HepG2 (cell line): ENCODE measurements at regions not wholly inside any gene's neighbourhood (a gene's known extent, or its start where the extent isn't known, plus 50 kb on each side); places are given as distances from the start of the nearest gene placed in this dataset.

Source experiments
- CREB1 ChIP-seq, 2 experiments: fragments of 450-650 bp in 1 of 2; IDR thresholded peaks; 2 replicates each; pipeline ENCODE4 v1.6.1; 2016 to 2017; ENCODE audit warnings: control low read depth in 1 of 2, mild to moderate bottlenecking in 1 of 2, missing compliant biosample characterization in 1 of 2, missing genetic modification characterization in 1 of 2
- E2F1 ChIP-seq: sonication (generic); formaldehyde crosslinking; IDR thresholded peaks from 2 replicates; pipeline ENCODE4 v1.5.0; 2020; ENCODE audit warnings: missing genetic modification reagents
- GATA4 ChIP-seq: sonication (generic); IDR thresholded peaks from 2 replicates; pipeline ENCODE4 v1.6.1; 2016; ENCODE audit warnings: antibody characterized with exemption, low read depth, borderline replicate concordance
- HNF1B ChIP-seq: sonication (generic); formaldehyde crosslinking; IDR thresholded peaks from 2 replicates; pipeline ENCODE4 v1.5.1; 2020; ENCODE audit warnings: mild to moderate bottlenecking, moderate library complexity, missing genetic modification reagents
- HNRNPK ChIP-seq: fragments of 200-400 bp; formaldehyde crosslinking; IDR thresholded peaks from 2 replicates; pipeline ENCODE4 v1.6.1; 2018; ENCODE audit warnings: low read length, low read depth, moderate library complexity, mild to moderate bottlenecking; ENCODE audit not compliant: poor library complexity, severe bottlenecking
- IKZF4 ChIP-seq: sonication (generic); formaldehyde crosslinking; IDR thresholded peaks from 2 replicates; pipeline ENCODE4 v1.5.1; 2020; ENCODE audit warnings: borderline replicate concordance, mild to moderate bottlenecking, low read depth, missing genetic modification reagents; ENCODE audit errors: not compliant biosample characterization
- MNT ChIP-seq: fragments of 450-650 bp; IDR thresholded peaks from 2 replicates; pipeline ENCODE4 v1.6.1; 2016
- NFE2L2 ChIP-seq: fragments of 150-350 bp; IDR thresholded peaks from 2 replicates; pipeline ENCODE4 v1.6.1; 2014; ENCODE audit warnings: low read length
- RCOR2 ChIP-seq: IDR thresholded peaks from 2 replicates; pipeline ENCODE4 v1.6.1; 2016; ENCODE audit warnings: missing biosample characterization, missing genetic modification reagents
- ZBTB38 ChIP-seq: sonication (generic); formaldehyde crosslinking; IDR thresholded peaks from 2 replicates; pipeline ENCODE4 v1.5.1; 2020; ENCODE audit warnings: mild to moderate bottlenecking, missing genetic modification reagents
- ZFP41 ChIP-seq: sonication (generic); formaldehyde crosslinking; IDR thresholded peaks from 2 replicates; pipeline ENCODE4 v1.4.0; 2020; ENCODE audit warnings: mild to moderate bottlenecking, missing genetic modification reagents, borderline replicate concordance
- ZNF20 ChIP-seq: sonication (generic); formaldehyde crosslinking; IDR thresholded peaks from 2 replicates; pipeline ENCODE4 v1.4.0; 2020; ENCODE audit warnings: mild to moderate bottlenecking, moderate library complexity, missing genetic modification reagents
- ZNF749 ChIP-seq: sonication (generic); formaldehyde crosslinking; IDR thresholded peaks from 2 replicates; pipeline ENCODE4 v1.8.0; 2022; ENCODE audit warnings: mild to moderate bottlenecking, missing genetic modification reagents, moderate library complexity, borderline replicate concordance
- ZSCAN22 ChIP-seq: sonication (generic); formaldehyde crosslinking; IDR thresholded peaks from 2 replicates; pipeline ENCODE4 v1.4.0; 2020; ENCODE audit warnings: mild to moderate bottlenecking, missing genetic modification reagents
- TF ChIP-seq, protein P1 (sequence below): sonication (generic); formaldehyde crosslinking; IDR thresholded peaks from 2 replicates; pipeline ENCODE4 v1.5.0; 2020; ENCODE audit warnings: missing genetic modification reagents, mild to moderate bottlenecking, borderline replicate concordance
- TF ChIP-seq, protein P2 (sequence below): sonication (generic); formaldehyde crosslinking; IDR thresholded peaks from 2 replicates; pipeline ENCODE4 v1.4.0; 2020; ENCODE audit warnings: low read depth, mild to moderate bottlenecking, missing genetic modification reagents
- TF ChIP-seq, protein P3 (sequence below): sonication (generic); formaldehyde crosslinking; IDR thresholded peaks from 2 replicates; pipeline ENCODE4 v1.4.0; 2020; ENCODE audit warnings: mild to moderate bottlenecking, missing genetic modification reagents

DNA sequence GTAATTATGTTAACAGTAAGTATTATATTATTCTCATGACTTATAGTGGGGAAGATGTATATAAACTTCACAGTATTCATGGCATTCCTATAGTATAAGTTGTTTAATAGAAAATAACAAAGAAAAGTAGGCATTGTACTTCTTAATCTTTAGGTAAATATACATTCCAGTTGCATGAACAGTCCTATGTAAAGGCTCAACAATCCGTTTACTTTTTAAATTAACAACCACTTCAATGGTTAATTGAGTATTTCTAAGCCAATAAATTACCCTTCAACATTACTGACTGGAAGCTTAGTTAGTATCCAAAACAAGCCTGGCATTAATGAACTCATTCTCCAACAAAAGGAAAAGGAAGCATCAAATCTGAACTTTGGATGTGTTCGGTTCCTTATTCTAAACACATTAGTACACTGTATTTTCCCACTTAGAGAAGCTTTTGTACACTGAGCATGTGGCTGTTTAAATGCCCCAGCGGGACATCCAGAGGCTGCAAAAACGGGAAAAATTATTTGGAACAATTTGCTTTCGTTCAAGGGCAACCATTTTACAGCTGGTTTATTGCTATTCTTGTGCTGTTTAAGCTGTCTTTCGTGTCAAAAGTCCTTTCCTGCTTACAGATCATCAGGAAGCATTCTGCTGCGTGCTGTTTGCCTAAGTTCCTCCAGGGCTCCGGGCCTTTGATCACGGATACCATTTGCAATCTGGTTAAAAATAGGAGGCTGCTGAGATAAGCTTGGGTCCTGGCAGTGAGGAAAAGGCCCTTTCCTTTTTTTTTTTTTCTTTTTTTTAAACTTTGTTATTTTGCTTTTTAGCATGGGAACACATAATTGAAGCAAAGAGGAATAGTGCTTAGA is 460.3 kb downstream of the SPRY1 start (continued):
- TF ChIP-seq, protein P1, sequence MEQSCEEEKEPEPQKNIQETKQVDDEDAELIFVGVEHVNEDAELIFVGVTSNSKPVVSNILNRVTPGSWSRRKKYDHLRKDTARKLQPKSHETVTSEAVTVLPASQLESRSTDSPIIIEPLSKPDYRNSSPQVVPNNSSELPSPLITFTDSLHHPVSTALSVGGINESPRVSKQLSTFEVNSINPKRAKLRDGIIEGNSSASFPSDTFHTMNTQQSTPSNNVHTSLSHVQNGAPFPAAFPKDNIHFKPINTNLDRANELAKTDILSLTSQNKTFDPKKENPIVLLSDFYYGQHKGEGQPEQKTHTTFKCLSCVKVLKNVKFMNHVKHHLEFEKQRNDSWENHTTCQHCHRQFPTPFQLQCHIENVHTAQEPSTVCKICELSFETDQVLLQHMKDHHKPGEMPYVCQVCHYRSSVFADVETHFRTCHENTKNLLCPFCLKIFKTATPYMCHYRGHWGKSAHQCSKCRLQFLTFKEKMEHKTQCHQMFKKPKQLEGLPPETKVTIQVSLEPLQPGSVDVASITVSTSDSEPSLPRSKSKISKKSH (CRISPR knock-in tag): no peak
- TF ChIP-seq MNT (no peak), ZSCAN22 (no peak), RCOR2 (peak; percentile 54; the same call in 1 of the 2 replicates), E2F1 (CRISPR knock-in tag) (no peak), ZFP41 (CRISPR knock-in tag) (no peak), NFE2L2 (no peak), ZNF20 (CRISPR knock-in tag) (no peak), HNRNPK (no peak), IKZF4 (no peak), ZBTB38 (CRISPR knock-in tag) (no peak), GATA4 (peak; percentile 89; the same call in 1 of the 2 replicates), CREB1 (IDR thresholded peaks at IDR 0.05) (no peak), CREB1 (CRISPR knock-in tag; IDR thresholded peaks at IDR 0.05) (no peak), ZNF749 (CRISPR knock-in tag) (no peak), HNF1B (peak; percentile 89)
- TF ChIP-seq, protein P2, sequence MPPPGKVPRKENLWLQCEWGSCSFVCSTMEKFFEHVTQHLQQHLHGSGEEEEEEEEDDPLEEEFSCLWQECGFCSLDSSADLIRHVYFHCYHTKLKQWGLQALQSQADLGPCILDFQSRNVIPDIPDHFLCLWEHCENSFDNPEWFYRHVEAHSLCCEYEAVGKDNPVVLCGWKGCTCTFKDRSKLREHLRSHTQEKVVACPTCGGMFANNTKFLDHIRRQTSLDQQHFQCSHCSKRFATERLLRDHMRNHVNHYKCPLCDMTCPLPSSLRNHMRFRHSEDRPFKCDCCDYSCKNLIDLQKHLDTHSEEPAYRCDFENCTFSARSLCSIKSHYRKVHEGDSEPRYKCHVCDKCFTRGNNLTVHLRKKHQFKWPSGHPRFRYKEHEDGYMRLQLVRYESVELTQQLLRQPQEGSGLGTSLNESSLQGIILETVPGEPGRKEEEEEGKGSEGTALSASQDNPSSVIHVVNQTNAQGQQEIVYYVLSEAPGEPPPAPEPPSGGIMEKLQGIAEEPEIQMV (CRISPR knock-in tag): no peak
- TF ChIP-seq, protein P3, sequence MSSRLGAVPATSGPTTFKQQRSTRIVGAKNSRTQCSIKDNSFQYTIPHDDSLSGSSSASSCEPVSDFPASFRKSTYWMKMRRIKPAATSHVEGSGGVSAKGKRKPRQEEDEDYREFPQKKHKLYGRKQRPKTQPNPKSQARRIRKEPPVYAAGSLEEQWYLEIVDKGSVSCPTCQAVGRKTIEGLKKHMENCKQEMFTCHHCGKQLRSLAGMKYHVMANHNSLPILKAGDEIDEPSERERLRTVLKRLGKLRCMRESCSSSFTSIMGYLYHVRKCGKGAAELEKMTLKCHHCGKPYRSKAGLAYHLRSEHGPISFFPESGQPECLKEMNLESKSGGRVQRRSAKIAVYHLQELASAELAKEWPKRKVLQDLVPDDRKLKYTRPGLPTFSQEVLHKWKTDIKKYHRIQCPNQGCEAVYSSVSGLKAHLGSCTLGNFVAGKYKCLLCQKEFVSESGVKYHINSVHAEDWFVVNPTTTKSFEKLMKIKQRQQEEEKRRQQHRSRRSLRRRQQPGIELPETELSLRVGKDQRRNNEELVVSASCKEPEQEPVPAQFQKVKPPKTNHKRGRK (CRISPR knock-in tag): no peak
